HEK293T (cell line): ENCODE measurements at regions not wholly inside any gene's neighbourhood (a gene's known extent, or its start where the extent isn't known, plus 50 kb on each side); places are given as distances from the start of the nearest gene placed in this dataset.

Experiments
- CTCF ChIA-PET: fragments of 350-600 bp; formaldehyde crosslinking; extraction: SDS; loops from one replicate; lab custom pipeline; 2021; ENCODE audit warnings: antibody characterized with exemption, inconsistent platforms; lab: Yijun Ruan, JAX
- POLR2A ChIA-PET: fragments of 350-600 bp; formaldehyde crosslinking; extraction: SDS; loops from one replicate; lab custom pipeline; 2020; ENCODE audit warnings: antibody characterized with exemption, inconsistent platforms; lab: Yijun Ruan, JAX
- DNase-seq: peaks from one replicate; pipeline ENCODE4 v3.0.0; 2012; ENCODE audit warnings: mixed read lengths; ENCODE audit errors: extremely low spot score
- ARNT ChIP-seq: fragments of 450-650 bp; IDR thresholded peaks from 2 replicates; pipeline ENCODE4 v1.6.1; 2017; ENCODE audit warnings: mild to moderate bottlenecking
- BHLHE40 ChIP-seq: fragments of 450-650 bp; IDR thresholded peaks from 2 replicates; pipeline ENCODE4 v1.6.1; 2016; ENCODE audit warnings: mild to moderate bottlenecking, moderate library complexity, borderline replicate concordance
- CTBP1 ChIP-seq: fragments of 450-650 bp; IDR thresholded peaks from 2 replicates; pipeline ENCODE4 v1.6.1; 2016; ENCODE audit warnings: borderline replicate concordance
- ELF4 ChIP-seq: fragments of 450-650 bp; IDR thresholded peaks from 2 replicates; pipeline ENCODE4 v1.6.1; 2017; ENCODE audit warnings: antibody characterized with exemption
- FOXA1 ChIP-seq: fragments of 450-650 bp; IDR thresholded peaks from 2 replicates; pipeline ENCODE4 v1.6.1; 2016; ENCODE audit warnings: mild to moderate bottlenecking
- FOXK2 ChIP-seq: fragments of 450-650 bp; IDR thresholded peaks from 2 replicates; pipeline ENCODE4 v1.6.1; 2016; ENCODE audit warnings: mild to moderate bottlenecking
- FOXM1 ChIP-seq: fragments of 450-650 bp; IDR thresholded peaks from 2 replicates; pipeline ENCODE4 v1.6.1; 2017; ENCODE audit warnings: mild to moderate bottlenecking, borderline replicate concordance
- HDGF ChIP-seq: fragments of 450-650 bp; IDR thresholded peaks from 2 replicates; pipeline ENCODE4 v1.6.1; 2017; ENCODE audit warnings: antibody characterized with exemption, borderline replicate concordance
- L3MBTL2 ChIP-seq: fragments of 450-650 bp; conservative IDR thresholded peaks from 2 replicates; pipeline ENCODE4 v1.6.1; 2016; ENCODE audit warnings: mild to moderate bottlenecking
- LEF1 ChIP-seq: fragments of 450-650 bp; IDR thresholded peaks from 2 replicates; pipeline ENCODE4 v1.6.1; 2017; ENCODE audit warnings: mild to moderate bottlenecking, borderline replicate concordance
- NFRKB ChIP-seq: fragments of 450-650 bp; IDR thresholded peaks from 2 replicates; pipeline ENCODE4 v1.6.1; 2016; ENCODE audit warnings: mild to moderate bottlenecking, moderate library complexity
- SP1 ChIP-seq: fragments of 450-650 bp; IDR thresholded peaks from 2 replicates; pipeline ENCODE4 v1.6.1; 2017
- SUZ12 ChIP-seq: fragments of 450-650 bp; IDR thresholded peaks from 2 replicates; pipeline ENCODE4 v1.6.1; 2016; ENCODE audit warnings: mild to moderate bottlenecking
- TARDBP ChIP-seq: fragments of 450-650 bp; IDR thresholded peaks from 2 replicates; pipeline ENCODE4 v1.6.1; 2016
- ZNF384 ChIP-seq: fragments of 450-650 bp; IDR thresholded peaks from 2 replicates; pipeline ENCODE4 v1.6.1; 2016
- TF ChIP-seq, protein P1 (sequence below): fragments of 450-650 bp; IDR thresholded peaks from 2 replicates; pipeline ENCODE4 v1.6.1; 2016

DNA sequence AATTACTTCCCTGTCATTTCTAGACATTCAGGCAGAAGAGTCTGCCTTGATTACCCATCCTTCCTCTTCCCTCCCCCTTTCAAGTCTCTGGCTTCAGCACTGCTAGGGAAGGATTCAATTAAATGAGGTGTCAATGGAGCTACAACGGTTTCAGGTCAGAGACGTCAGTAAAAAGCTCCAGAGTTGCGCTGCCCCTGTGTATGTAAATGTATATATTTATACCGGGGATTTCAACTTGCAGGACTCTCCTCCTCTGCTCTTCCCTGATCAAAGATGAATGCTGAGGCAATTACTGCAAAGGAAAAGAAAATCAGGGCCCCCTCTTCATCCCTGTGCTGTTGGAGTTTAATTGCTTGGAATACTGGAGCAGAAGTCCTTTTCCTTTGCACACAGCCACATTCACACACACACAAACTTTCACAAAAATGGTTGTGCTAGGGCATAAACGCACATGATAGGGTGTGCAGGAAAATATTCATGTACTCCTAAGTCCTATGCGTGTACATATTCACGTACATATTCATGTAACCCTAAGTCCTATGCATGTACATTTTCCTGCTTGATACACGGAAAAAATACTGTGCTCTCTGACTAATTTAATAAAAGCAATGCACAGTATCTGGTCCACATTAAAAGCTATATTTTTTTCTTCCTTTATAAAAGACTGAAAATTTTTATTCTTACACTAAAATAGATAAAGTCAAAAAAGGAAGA is 129.7 kb upstream of the PMFBP1 start:
- no peak for TF ChIP-seq ARNT
- TF ChIP-seq L3MBTL2 = no peak
- TF ChIP-seq SP1 = no peak
- no peak for TF ChIP-seq FOXM1
- TF ChIP-seq, protein P1, sequence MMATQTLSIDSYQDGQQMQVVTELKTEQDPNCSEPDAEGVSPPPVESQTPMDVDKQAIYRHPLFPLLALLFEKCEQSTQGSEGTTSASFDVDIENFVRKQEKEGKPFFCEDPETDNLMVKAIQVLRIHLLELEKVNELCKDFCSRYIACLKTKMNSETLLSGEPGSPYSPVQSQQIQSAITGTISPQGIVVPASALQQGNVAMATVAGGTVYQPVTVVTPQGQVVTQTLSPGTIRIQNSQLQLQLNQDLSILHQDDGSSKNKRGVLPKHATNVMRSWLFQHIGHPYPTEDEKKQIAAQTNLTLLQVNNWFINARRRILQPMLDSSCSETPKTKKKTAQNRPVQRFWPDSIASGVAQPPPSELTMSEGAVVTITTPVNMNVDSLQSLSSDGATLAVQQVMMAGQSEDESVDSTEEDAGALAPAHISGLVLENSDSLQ = no peak
- TF ChIP-seq NFRKB = no peak
- no peak for TF ChIP-seq BHLHE40
- no peak for TF ChIP-seq LEF1
- no peak for TF ChIP-seq ELF4
- CTCF ChIA-PET = no interaction called here
- DNase-seq = no peak
- POLR2A ChIA-PET = no interaction called here

GRCh38 chr16:72300892-72301291 is 128.9 kb upstream of the PMFBP1 start:
- ChIA-PET POLR2A (no interaction called here), CTCF (no interaction called here)
- DNase-seq = no peak
- TF ChIP-seq, protein P1 = no peak
- TF ChIP-seq FOXM1 (no peak), NFRKB (no peak), FOXK2 (no peak), ARNT (no peak), LEF1 (no peak), HDGF (no peak), CTBP1 (no peak), L3MBTL2 (no peak)

- ChIA-PET POLR2A (no interaction called here), CTCF (no interaction called here)
- DNase-seq = no peak
- TF ChIP-seq TARDBP (no peak), ELF4 (no peak), FOXK2 (no peak), NFRKB (no peak), SUZ12 (no peak), ZNF384 (no peak), LEF1 (no peak), FOXM1 (no peak), FOXA1 (no peak), SP1 (no peak), L3MBTL2 (no peak), CTBP1 (no peak), BHLHE40 (no peak), HDGF (no peak), ARNT (no peak)
- TF ChIP-seq, protein P1 = no peak
Measured at GRCh38 chr16:72299684-72300243, 127.8 kb upstream of the PMFBP1 start.

- ChIA-PET POLR2A (no interaction called here), CTCF (no interaction called here)
- DNase-seq = no peak
- TF ChIP-seq, protein P1 = no peak
- TF ChIP-seq SP1 (no peak), BHLHE40 (no peak), TARDBP (no peak), FOXM1 (no peak), HDGF (no peak), FOXA1 (no peak), L3MBTL2 (no peak), NFRKB (no peak), SUZ12 (no peak), LEF1 (no peak), CTBP1 (no peak), ZNF384 (no peak), ELF4 (no peak), FOXK2 (no peak), ARNT (no peak)
Measured at GRCh38 chr16:72298961-72299360, 127.0 kb upstream of the PMFBP1 start.

DNA sequence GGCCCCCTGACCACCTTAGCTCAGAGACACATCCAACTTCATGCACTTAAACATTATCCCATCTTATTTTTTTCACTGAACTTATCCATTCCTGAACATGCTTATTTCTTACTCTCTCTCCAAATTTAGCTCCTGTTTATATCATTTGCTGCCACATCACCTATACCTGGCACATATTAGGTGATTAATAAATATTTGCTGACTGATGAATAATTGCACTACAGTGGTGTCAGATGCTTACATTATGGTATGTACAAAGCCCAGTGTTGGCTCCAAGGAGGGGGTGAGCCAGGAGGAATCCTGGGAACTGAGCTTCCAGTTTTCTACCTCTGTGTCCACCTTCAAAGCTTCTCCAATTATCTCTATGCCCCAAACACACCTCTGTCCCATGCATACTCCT is 124.0 kb upstream of the PMFBP1 start:
- TF ChIP-seq ARNT (no peak), L3MBTL2 (no peak), SP1 (no peak), NFRKB (no peak), TARDBP (no peak), CTBP1 (no peak), FOXA1 (no peak), FOXM1 (no peak), FOXK2 (no peak), ELF4 (no peak)
- TF ChIP-seq, protein P1 = no peak
- no peak for DNase-seq
- ChIA-PET CTCF (no interaction called here), POLR2A (no interaction called here)
